ENCODE measurements at regions not wholly inside any gene's neighbourhood (a gene's known extent, or its start where the extent isn't known, plus 50 kb on each side); places are given as distances from the start of the nearest gene placed in this dataset.

DNA sequence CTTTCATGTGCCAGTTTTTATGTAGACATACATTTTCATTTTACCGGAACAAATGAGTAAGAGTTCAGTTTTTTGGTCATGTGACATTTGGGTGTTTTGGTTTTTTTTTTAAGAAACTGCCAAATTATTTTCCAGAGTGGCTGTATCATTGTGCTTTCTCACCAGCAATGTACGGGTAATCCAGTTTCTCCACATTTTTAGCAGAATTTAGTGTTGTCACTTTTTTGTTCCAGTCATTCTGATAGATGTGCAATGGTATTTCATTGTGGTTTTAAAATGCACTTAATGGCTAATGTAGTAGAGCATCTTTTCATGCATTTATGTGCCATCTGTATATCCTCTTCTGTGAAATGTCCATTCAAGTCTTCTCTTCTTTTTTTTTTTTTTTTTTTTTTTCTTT, 126.5 kb upstream of the FBXO11 start:
- TF ChIP-seq RAD21 (IDR thresholded peaks at IDR 0.05; ENCODE audit: low read depth) (no peak), CEBPB (IDR thresholded peaks at IDR 0.05) (no peak), TAF1 (IDR thresholded peaks at IDR 0.05; ENCODE audit: low read depth) (no peak), EGR1 (IDR thresholded peaks at IDR 0.05) (no peak), TCF12 (IDR thresholded peaks at IDR 0.05; ENCODE audit: low read depth) (no peak), YY1 (IDR thresholded peaks at IDR 0.05; ENCODE audit: low read depth) (no peak), NFIC (IDR thresholded peaks at IDR 0.05) (no peak), FOXM1 (IDR thresholded peaks at IDR 0.05; ENCODE audit: borderline replicate concordance, low read depth) (no peak), EP300 (IDR thresholded peaks at IDR 0.05; ENCODE audit: borderline replicate concordance) (no peak), CREB1 (IDR thresholded peaks at IDR 0.05; ENCODE audit: low read depth) (no peak), TEAD4 (IDR thresholded peaks at IDR 0.05) (no peak)
- TF ChIP-seq, protein P1, sequence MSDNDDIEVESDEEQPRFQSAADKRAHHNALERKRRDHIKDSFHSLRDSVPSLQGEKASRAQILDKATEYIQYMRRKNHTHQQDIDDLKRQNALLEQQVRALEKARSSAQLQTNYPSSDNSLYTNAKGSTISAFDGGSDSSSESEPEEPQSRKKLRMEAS (IDR thresholded peaks at IDR 0.05) = no peak
- TF ChIP-seq, protein P2, sequence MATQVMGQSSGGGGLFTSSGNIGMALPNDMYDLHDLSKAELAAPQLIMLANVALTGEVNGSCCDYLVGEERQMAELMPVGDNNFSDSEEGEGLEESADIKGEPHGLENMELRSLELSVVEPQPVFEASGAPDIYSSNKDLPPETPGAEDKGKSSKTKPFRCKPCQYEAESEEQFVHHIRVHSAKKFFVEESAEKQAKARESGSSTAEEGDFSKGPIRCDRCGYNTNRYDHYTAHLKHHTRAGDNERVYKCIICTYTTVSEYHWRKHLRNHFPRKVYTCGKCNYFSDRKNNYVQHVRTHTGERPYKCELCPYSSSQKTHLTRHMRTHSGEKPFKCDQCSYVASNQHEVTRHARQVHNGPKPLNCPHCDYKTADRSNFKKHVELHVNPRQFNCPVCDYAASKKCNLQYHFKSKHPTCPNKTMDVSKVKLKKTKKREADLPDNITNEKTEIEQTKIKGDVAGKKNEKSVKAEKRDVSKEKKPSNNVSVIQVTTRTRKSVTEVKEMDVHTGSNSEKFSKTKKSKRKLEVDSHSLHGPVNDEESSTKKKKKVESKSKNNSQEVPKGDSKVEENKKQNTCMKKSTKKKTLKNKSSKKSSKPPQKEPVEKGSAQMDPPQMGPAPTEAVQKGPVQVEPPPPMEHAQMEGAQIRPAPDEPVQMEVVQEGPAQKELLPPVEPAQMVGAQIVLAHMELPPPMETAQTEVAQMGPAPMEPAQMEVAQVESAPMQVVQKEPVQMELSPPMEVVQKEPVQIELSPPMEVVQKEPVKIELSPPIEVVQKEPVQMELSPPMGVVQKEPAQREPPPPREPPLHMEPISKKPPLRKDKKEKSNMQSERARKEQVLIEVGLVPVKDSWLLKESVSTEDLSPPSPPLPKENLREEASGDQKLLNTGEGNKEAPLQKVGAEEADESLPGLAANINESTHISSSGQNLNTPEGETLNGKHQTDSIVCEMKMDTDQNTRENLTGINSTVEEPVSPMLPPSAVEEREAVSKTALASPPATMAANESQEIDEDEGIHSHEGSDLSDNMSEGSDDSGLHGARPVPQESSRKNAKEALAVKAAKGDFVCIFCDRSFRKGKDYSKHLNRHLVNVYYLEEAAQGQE (IDR thresholded peaks at IDR 0.05; ENCODE audit: low read depth) = no peak
- TF ChIP-seq, protein P3, sequence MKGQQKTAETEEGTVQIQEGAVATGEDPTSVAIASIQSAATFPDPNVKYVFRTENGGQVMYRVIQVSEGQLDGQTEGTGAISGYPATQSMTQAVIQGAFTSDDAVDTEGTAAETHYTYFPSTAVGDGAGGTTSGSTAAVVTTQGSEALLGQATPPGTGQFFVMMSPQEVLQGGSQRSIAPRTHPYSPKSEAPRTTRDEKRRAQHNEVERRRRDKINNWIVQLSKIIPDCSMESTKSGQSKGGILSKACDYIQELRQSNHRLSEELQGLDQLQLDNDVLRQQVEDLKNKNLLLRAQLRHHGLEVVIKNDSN (IDR thresholded peaks at IDR 0.05) = no peak
